Mucosa of stomach (tissue), 1 donor: ENCODE measurements at regions not wholly inside any gene's neighbourhood (a gene's known extent, or its start where the extent isn't known, plus 50 kb on each side); places are given as distances from the start of the nearest gene placed in this dataset.

Source experiments
- H3K27me3 ChIP-seq: one replicate; pipeline ENCODE4 v1.7.0; 2013; ENCODE audit warnings: mild to moderate bottlenecking, low read length; ENCODE audit not compliant: control insufficient read depth, insufficient read depth
- H3K36me3 ChIP-seq: one replicate; pipeline ENCODE4 v1.7.0; 2013; ENCODE audit warnings: low read length; ENCODE audit not compliant: control insufficient read depth, insufficient read depth
- H3K4me1 ChIP-seq: one replicate; pipeline ENCODE4 v1.7.0; 2013; ENCODE audit warnings: mild to moderate bottlenecking, low read length; ENCODE audit not compliant: control insufficient read depth, insufficient read depth
- H3K4me3 ChIP-seq: one replicate; pipeline ENCODE4 v1.7.0; 2013; ENCODE audit warnings: low read length
- H3K9ac ChIP-seq: one replicate; pipeline ENCODE4 v1.7.0; 2013; ENCODE audit warnings: mild to moderate bottlenecking, low read length, moderate library complexity
- H3K9me3 ChIP-seq: one replicate; pipeline ENCODE4 v1.7.0; 2013; ENCODE audit warnings: mild to moderate bottlenecking, low read length, moderate library complexity; ENCODE audit not compliant: control insufficient read depth
- donor health status: Pancreatic carcinoma.

- H3K36me3 ChIP-seq, result no peaks in the 10 kb centered on the region
- H3K4me3 ChIP-seq, result no peak overlapping the region
- H3K9me3 ChIP-seq, result no peaks in the 10 kb centered on the region
- peaks cover 26% of the 10 kb centered on the region for H3K27me3 ChIP-seq
- peaks cover 15% of the 10 kb centered on the region for H3K4me1 ChIP-seq
- no peak overlapping the region for H3K9ac ChIP-seq
Observed at GRCh38 chr2:37868866-37869265, 56.2 kb upstream of the RMDN2 start.

GRCh38 chr2:37869304-37869703 is 55.8 kb upstream of the RMDN2 start:
- Histone ChIP-seq H3K4me3 (no peak overlapping the region), H3K4me1 (peaks cover 15% of the 10 kb centered on the region), H3K9me3 (no peaks in the 10 kb centered on the region), H3K27me3 (peaks cover 27% of the 10 kb centered on the region), H3K36me3 (no peaks in the 10 kb centered on the region), H3K9ac (no peak overlapping the region)

GRCh38 chr2:37869771-37870170 is 55.3 kb upstream of the RMDN2 start:
- Histone ChIP-seq H3K4me3 (no peak overlapping the region), H3K9ac (no peak overlapping the region), H3K36me3 (no peaks in the 10 kb centered on the region), H3K9me3 (no peaks in the 10 kb centered on the region), H3K4me1 (peaks cover 15% of the 10 kb centered on the region), H3K27me3 (peaks cover 23% of the 10 kb centered on the region)

- H3K27me3 ChIP-seq, result peaks cover 22% of the 10 kb centered on the region
- no peak overlapping the region for H3K4me3 ChIP-seq
- peaks cover 11% of the 10 kb centered on the region for H3K4me1 ChIP-seq
- H3K36me3 ChIP-seq, result no peaks in the 10 kb centered on the region
- H3K9me3 ChIP-seq, result no peaks in the 10 kb centered on the region
- no peak overlapping the region for H3K9ac ChIP-seq
Observed at GRCh38 chr2:37870829-37871228, 54.3 kb upstream of the RMDN2 start.

- Histone ChIP-seq H3K9me3 (no peaks in the 10 kb centered on the region), H3K4me1 (peaks cover 3% of the 10 kb centered on the region), H3K36me3 (no peaks in the 10 kb centered on the region), H3K27me3 (peaks cover 26% of the 10 kb centered on the region), H3K4me3 (no peak overlapping the region), H3K9ac (no peak overlapping the region)
Observed at GRCh38 chr2:37871456-37872191, 53.5 kb upstream of the RMDN2 start.

- no peaks in the 10 kb centered on the region for H3K4me1 ChIP-seq
- H3K27me3 ChIP-seq, result peaks cover 26% of the 10 kb centered on the region
- no peaks in the 10 kb centered on the region for H3K9me3 ChIP-seq
- no peaks in the 10 kb centered on the region for H3K36me3 ChIP-seq
- no peak overlapping the region for H3K9ac ChIP-seq
- no peak overlapping the region for H3K4me3 ChIP-seq
Observed at GRCh38 chr2:37872192-37872750, 52.8 kb upstream of the RMDN2 start.

GRCh38 chr2:37873229-37873628 is 51.9 kb upstream of the RMDN2 start:
- Histone ChIP-seq H3K27me3 (peaks cover 26% of the 10 kb centered on the region), H3K4me1 (no peaks in the 10 kb centered on the region), H3K9ac (no peak overlapping the region), H3K9me3 (no peaks in the 10 kb centered on the region), H3K36me3 (no peaks in the 10 kb centered on the region), H3K4me3 (no peak overlapping the region)

- Histone ChIP-seq H3K27me3 (peaks cover 26% of the 10 kb centered on the region), H3K4me3 (no peak overlapping the region), H3K9ac (no peak overlapping the region), H3K36me3 (no peaks in the 10 kb centered on the region), H3K4me1 (no peaks in the 10 kb centered on the region), H3K9me3 (no peaks in the 10 kb centered on the region)
Observed at GRCh38 chr2:37873749-37874330, 51.2 kb upstream of the RMDN2 start.

GRCh38 chr2:37874470-37874869 is 50.6 kb upstream of the RMDN2 start:
- no peak overlapping the region for H3K4me3 ChIP-seq
- peaks cover 23% of the 10 kb centered on the region for H3K27me3 ChIP-seq
- no peaks in the 10 kb centered on the region for H3K4me1 ChIP-seq
- no peaks in the 10 kb centered on the region for H3K9me3 ChIP-seq
- no peak overlapping the region for H3K9ac ChIP-seq
- no peaks in the 10 kb centered on the region for H3K36me3 ChIP-seq
